Stomach (tissue), 4 donors: ENCODE measurements at regions not wholly inside any gene's neighbourhood (a gene's known extent, or its start where the extent isn't known, plus 50 kb on each side); places are given as distances from the start of the nearest gene placed in this dataset.

Experiments
- EP300 ChIP-seq: sonication (generic); formaldehyde crosslinking; IDR thresholded peaks from one replicate; pipeline ENCODE4 v1.6.1; 2017; ENCODE audit warnings: antibody characterized with exemption
- POLR2A ChIP-seq, 4 donors: fragments of 450-650 bp; IDR thresholded peaks; one replicate each; pipeline ENCODE4 v1.6.1; 2016; ENCODE audit warnings: antibody characterized with exemption in 4 of 4, control low read depth in 2 of 4, mild to moderate bottlenecking in 1 of 4, moderate library complexity in 1 of 4
- TF ChIP-seq, protein P1 (sequence below), 7 experiments: fragments of 450-650 bp in 4 of 7; fragments of 200-600 bp in 3 of 7; sonication (generic) in 3 of 7; IDR thresholded peaks; one replicate each; pipeline ENCODE4 v1.5.1; 2016 to 2019; ENCODE audit warnings: antibody characterized with exemption in 7 of 7, control low read depth in 2 of 7, mild to moderate bottlenecking in 1 of 7

DNA sequence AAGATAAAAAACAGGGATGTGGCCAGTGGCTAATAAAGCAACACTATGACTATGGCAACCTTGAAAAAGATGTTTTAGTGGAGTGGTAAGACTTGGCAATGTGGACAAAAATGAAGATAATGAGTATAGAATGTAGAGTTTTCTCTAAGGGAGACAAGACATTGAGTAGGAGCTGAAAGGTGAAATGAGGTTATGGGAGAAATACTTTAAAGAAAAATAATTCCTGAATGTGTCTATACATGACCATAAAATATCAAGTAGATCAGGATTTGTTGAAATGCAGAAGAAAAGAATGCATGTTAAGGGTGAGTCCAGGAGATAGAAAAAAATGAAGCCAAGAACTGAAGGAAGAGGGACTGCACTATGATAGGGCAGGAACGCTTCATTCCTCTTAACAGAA lies 101.6 kb upstream of the CARD18 start:
- TF ChIP-seq EP300 = no peak
- TF ChIP-seq, protein P1, sequence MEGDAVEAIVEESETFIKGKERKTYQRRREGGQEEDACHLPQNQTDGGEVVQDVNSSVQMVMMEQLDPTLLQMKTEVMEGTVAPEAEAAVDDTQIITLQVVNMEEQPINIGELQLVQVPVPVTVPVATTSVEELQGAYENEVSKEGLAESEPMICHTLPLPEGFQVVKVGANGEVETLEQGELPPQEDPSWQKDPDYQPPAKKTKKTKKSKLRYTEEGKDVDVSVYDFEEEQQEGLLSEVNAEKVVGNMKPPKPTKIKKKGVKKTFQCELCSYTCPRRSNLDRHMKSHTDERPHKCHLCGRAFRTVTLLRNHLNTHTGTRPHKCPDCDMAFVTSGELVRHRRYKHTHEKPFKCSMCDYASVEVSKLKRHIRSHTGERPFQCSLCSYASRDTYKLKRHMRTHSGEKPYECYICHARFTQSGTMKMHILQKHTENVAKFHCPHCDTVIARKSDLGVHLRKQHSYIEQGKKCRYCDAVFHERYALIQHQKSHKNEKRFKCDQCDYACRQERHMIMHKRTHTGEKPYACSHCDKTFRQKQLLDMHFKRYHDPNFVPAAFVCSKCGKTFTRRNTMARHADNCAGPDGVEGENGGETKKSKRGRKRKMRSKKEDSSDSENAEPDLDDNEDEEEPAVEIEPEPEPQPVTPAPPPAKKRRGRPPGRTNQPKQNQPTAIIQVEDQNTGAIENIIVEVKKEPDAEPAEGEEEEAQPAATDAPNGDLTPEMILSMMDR (IDR thresholded peaks at IDR 0.05) = no peak
- TF ChIP-seq POLR2A (IDR thresholded peaks at IDR 0.05) = no peak
